HepG2 (cell line): ENCODE measurements at regions not wholly inside any gene's neighbourhood (a gene's known extent, or its start where the extent isn't known, plus 50 kb on each side); places are given as distances from the start of the nearest gene placed in this dataset.

Source experiments
- MYNN ChIP-seq: sonication (generic); formaldehyde crosslinking; IDR thresholded peaks from 2 replicates; pipeline ENCODE4 v1.4.0; 2020; ENCODE audit warnings: mild to moderate bottlenecking, low read depth, missing genetic modification reagents
- RFX1 ChIP-seq: fragments of 450-650 bp; IDR thresholded peaks from 2 replicates; pipeline ENCODE4 v1.6.1; 2017
- SRSF1 ChIP-seq: fragments of 200-400 bp; formaldehyde crosslinking; optimal IDR thresholded peaks from 2 replicates; pipeline ENCODE3; 2017; ENCODE audit warnings: mild to moderate bottlenecking, low read depth, low read length, moderate library complexity
- ZNF354B ChIP-seq: sonication (generic); formaldehyde crosslinking; IDR thresholded peaks from 2 replicates; pipeline ENCODE4 v1.8.0; 2022; ENCODE audit warnings: mild to moderate bottlenecking, missing genetic modification reagents
- TF ChIP-seq, protein P1 (sequence below): sonication (generic); formaldehyde crosslinking; IDR thresholded peaks from 2 replicates; pipeline ENCODE4 v1.4.0; 2020; ENCODE audit warnings: missing genetic modification reagents, borderline replicate concordance

DNA sequence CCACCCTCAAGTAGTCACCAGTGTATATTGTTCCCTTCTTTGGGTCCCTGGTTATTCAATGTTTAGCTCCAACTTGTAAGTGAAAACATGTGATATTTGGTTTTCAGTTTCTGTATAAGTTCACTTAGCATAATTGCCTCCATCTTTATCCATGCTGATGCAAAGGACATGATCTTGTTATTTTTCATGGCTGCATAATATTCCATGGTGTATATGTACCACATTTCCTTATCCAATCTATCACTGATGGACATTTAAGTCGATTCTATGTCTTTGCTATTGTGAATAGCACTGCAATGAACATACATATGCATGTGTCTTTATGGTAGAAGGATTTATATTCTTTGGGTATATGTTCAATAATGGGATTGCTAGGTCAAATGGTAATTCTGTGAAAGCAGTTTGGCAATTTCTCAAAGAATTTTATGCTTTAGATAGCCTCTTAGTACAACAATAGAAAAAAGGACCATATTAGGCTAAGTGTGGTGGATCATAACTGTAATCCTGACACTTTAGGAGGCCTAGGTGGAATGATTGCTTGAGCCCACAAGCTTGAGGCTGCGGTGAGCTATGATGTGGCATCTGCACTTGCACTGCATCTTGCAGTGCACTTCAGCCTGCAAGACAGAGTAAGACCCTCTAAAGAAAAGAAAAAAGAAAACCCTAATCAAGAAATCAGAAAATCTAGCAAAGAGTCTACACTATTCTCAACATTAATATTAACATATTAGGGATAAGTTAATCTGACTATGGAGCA, 468.5 kb upstream of the FAT3 start:
- TF ChIP-seq RFX1, result no peak
- TF ChIP-seq, protein P1, sequence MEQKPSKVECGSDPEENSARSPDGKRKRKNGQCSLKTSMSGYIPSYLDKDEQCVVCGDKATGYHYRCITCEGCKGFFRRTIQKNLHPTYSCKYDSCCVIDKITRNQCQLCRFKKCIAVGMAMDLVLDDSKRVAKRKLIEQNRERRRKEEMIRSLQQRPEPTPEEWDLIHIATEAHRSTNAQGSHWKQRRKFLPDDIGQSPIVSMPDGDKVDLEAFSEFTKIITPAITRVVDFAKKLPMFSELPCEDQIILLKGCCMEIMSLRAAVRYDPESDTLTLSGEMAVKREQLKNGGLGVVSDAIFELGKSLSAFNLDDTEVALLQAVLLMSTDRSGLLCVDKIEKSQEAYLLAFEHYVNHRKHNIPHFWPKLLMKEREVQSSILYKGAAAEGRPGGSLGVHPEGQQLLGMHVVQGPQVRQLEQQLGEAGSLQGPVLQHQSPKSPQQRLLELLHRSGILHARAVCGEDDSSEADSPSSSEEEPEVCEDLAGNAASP (CRISPR knock-in tag), result no peak
- TF ChIP-seq MYNN (CRISPR knock-in tag), result no peak
- no peak for TF ChIP-seq ZNF354B (CRISPR knock-in tag)
- no peak for TF ChIP-seq SRSF1
